SK-N-SH treated with all-trans-retinoic acid at 6 μM for 48 hours (cell line): ENCODE measurements at regions not wholly inside any gene's neighbourhood (a gene's known extent, or its start where the extent isn't known, plus 50 kb on each side); places are given as distances from the start of the nearest gene placed in this dataset.

Experiments
- ARNTL ChIP-seq: fragments of 450-650 bp; formaldehyde crosslinking; IDR thresholded peaks from 2 replicates; pipeline ENCODE4 v1.5.0; 2020; ENCODE audit warnings: low read depth, mild to moderate bottlenecking, moderate library complexity, borderline replicate concordance
- CREB5 ChIP-seq: fragments of 250-450 bp; sonication (Bioruptor Pico); IDR thresholded peaks from 2 replicates; pipeline ENCODE4 v1.5.1; 2020; ENCODE audit warnings: low read depth, mild to moderate bottlenecking, moderate library complexity
- CSRNP3 ChIP-seq: fragments of 250-450 bp; sonication (Bioruptor Pico); IDR thresholded peaks from 2 replicates; pipeline ENCODE4 v1.5.1; 2021; ENCODE audit warnings: mild to moderate bottlenecking, moderate library complexity
- GLIS3 ChIP-seq: fragments of 250-450 bp; sonication (Bioruptor Pico); IDR thresholded peaks from 2 replicates; pipeline ENCODE4 v1.5.0; 2020; ENCODE audit warnings: mild to moderate bottlenecking, moderate library complexity
- ISL1 ChIP-seq: fragments of 250-450 bp; sonication (Bioruptor Pico); IDR thresholded peaks from 2 replicates; pipeline ENCODE4 v2.1.2; 2022; ENCODE audit warnings: mild to moderate bottlenecking, moderate library complexity
- PATZ1 ChIP-seq: fragments of 250-450 bp; sonication (Bioruptor Pico); IDR thresholded peaks from 2 replicates; pipeline ENCODE4 v1.8.0; 2020; ENCODE audit warnings: mild to moderate bottlenecking, moderate library complexity, borderline replicate concordance
- PPARA ChIP-seq: fragments of 250-450 bp; sonication (Bioruptor Pico); IDR thresholded peaks from 2 replicates; pipeline ENCODE4 v1.5.0; 2020; ENCODE audit warnings: mild to moderate bottlenecking, borderline replicate concordance
- RARB ChIP-seq: fragments of 250-450 bp; sonication (Bioruptor Pico); IDR thresholded peaks from 2 replicates; pipeline ENCODE4 v1.8.0; 2021; ENCODE audit warnings: mild to moderate bottlenecking, moderate library complexity
- ZNF8 ChIP-seq: fragments of 450-650 bp; formaldehyde crosslinking; IDR thresholded peaks from 2 replicates; pipeline ENCODE4 v1.5.0; 2020; ENCODE audit warnings: mild to moderate bottlenecking, moderate library complexity

GRCh38 chr2:8525236-8525581 lies 156.6 kb upstream of the ID2 start:
- TF ChIP-seq RARB (no peak), ARNTL (no peak), CREB5 (CRISPR knock-in tag) (no peak), ISL1 (CRISPR knock-in tag) (no peak), GLIS3 (CRISPR knock-in tag) (no peak), PATZ1 (CRISPR knock-in tag) (no peak), CSRNP3 (no peak), ZNF8 (CRISPR knock-in tag) (no peak), PPARA (no peak)
